Stimulated activated CD4-positive, alpha-beta T cell treated with anti-CD3 and anti-CD28 coated beads, Interleukin-12 subunit alpha, Interleukin-12 subunit beta, amount 100 ng/mL, for 24 hours (primary cell): ENCODE measurements at regions not wholly inside any gene's neighbourhood (a gene's known extent, or its start where the extent isn't known, plus 50 kb on each side); places are given as distances from the start of the nearest gene placed in this dataset.
"Not testable (repeated sequence)": the region's sequence is repeated elsewhere in the genome, so short reads cannot be mapped to it uniquely, and the experiment has no call there.

Experiments
- DNase-seq, 2 experiments: peaks; one replicate each; pipeline ENCODE4 v3.0.0-alpha.2; 2020; ENCODE audit warnings: low read depth in 2 of 2

DNA sequence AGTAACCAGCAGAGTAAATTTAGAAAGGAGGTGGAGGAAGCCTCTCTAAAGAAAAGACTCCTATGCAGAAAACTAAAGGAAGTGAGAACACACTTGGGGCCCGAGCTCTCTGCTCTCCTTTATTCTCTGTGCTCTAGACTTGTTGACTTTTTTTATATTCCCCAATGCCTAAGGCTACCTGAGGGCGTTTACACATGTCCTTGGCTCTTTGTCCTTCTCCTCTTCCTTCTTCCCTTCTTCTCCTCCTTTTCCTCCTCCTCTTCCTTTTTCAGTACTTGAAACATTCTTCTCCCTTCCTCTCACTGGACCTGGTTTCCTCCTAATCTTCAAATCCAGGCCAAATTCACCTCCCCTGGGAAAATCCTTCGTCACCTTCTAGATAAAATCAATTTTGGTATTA is 256.4 kb upstream of the TRPC7 start:
- DNase-seq, result no peak

DNA sequence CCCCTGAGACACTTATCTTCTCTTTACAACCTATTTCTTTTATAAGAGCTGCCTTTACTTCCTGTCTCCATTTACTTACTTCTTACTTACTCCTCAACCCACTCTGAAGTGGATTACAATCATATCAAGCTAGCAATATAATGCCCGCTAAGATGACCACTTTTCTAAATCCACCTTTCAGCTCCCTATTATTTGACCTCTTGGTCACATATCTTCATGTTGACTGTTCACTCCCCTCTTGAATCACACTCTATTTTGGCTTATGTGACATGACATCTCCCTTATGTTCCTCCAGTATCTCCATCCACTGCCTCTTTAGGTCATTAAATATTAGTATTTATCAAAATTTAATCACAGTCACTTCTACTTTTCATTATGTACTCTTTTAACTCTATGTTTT is 255.3 kb upstream of the TRPC7 start:
- no peak for DNase-seq

GRCh38 chr5:136620016-136620419 is 254.7 kb upstream of the TRPC7 start:
- DNase-seq, result no peak

- no peak for DNase-seq
Measured at GRCh38 chr5:136619556-136619955, 254.2 kb upstream of the TRPC7 start.

- DNase-seq, result no peak
Measured at GRCh38 chr5:136615251-136616119, 250.1 kb upstream of the TRPC7 start.

DNA sequence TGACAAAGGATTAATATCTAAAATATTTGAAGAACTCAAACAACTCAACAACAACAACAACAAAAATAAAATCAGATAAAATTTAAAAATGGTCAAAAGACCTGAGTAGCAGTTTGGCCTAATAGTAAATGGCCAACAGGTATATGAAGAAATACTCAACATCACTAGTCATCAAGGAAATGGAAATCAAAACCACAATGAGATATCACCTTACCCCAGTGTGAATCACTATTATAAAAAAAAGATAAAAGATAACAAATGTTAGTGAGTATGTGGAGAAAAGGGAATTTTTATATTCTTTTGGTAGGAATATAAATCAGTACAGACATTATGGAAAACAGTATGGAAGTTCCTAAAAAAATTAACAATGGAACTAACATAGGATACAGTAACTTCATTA is 247.9 kb upstream of the TRPC7 start:
- DNase-seq, result no peak

- no peak for DNase-seq
Measured at GRCh38 chr5:136605638-136606037, 240.3 kb upstream of the TRPC7 start.

DNA sequence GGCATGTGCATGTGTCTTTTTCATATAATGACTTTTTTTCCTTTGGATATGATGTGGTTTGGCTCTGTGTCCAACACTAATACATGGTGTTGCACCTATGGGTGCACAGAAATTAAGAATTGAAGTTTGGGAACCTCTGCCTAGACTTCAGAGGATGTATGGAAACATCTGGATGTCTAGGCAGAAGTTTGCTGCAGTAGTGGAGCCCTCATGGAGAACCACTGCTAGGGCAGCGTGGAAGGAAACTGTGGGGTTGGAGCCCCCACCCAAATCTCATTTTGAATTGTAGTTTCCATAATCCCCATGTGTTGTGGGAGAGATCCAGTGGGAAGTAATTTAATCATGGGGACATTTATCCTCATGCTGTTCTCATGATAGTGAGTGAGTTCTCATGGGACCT is 235.0 kb upstream of the TRPC7 start:
- DNase-seq, result no peak

- DNase-seq, result no peak
Measured at GRCh38 chr5:136598802-136599404, 233.6 kb upstream of the TRPC7 start.

DNA sequence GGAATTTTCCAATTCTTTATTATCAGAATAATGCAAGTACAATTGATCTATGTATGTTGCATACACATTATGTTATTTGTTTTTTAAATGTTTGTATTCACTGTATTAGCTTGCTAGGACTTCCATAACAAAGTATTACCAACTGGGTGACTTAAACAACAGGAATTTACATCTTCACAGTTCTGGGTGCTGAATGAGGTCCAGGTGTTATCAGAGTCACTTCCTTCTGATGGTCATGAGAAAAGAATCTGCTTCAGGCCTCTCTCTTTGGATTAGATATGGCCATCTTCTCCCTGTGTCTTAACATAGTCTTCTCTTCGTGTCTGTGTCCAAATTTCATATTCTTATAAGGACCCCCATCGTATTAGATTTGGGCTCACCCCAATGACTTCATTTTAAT is 229.1 kb upstream of the TRPC7 start:
- no peak for DNase-seq

DNA sequence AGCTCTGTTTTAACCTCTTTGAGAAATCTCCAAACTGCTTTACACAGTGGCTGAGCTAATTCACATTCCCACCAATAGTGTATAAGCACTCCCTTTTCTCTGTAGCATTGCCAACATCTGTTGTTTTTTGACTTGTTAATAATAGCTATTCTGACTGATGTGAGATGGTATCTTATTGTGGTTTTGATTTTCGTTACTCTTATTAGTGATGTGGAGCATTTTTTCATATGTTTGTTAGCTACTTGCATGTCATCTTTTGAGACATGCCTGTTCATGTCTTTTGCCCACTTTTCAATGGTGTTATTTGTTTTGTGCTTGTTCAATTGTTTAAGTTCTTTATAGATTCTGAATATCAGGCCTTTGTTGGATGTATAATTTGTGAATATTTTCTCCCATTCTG is 225.2 kb upstream of the TRPC7 start:
- no peak for DNase-seq

DNA sequence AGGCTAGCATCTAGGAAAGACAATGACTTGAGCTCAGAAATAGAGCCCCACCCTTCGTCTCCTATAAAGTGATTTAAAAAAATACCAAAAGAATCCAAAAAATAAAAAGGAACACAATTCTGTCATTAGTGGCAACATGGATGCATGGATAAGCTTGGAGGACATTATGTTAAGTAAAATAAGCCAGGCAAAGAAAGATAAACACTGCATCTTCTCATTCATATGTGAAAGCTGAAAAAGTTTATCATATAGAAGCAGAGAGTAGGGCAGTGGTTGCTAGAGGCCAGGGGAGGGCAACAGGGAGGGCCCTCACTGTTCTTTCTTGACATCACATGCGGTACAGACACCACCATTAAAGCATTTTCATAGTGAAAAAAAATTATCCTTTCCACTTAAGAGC is 220.9 kb upstream of the TRPC7 start:
- DNase-seq, result no peak

- no peak for DNase-seq
Measured at GRCh38 chr5:136584474-136584873, 219.1 kb upstream of the TRPC7 start.

DNA sequence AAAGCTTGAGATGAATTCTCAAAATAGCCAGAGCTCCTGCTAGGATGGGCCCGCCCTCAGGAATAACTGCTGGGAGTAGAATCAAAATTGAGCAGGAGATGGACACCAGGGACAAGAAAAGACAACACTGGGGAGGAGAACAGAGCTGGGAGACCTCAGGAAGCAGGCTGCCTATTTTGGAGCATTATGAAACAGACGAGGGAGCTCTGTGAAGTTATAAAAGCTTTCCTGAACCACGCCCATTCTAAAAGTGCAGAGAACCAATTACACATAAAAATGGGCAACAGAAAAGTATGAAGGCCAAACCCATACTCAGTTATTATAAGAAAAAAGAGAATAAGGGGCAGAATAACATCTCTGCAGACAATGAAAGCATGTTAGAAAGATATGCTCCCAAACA is 213.9 kb upstream of the TRPC7 start:
- DNase-seq, result no peak

DNA sequence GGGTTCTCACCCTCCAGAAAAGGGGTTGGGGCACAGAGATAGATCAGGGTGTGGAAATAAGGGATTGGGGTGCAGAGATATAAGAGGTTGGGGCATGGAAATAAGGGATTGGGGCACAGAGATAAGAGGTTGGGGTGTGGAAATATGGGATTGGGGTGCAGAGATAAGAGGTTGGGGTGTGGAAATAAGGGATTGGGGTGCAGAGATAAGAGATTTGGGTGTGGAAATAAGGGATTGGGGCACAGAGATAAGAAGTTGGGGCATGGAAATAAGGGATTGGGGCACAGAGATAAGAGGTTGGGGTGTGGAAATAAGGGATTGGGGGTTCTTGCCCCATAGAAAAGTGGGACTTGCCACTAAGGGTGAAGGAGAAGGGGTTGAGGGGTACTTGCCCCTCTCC is 204.5 kb upstream of the TRPC7 start:
- not testable (repeated sequence) for DNase-seq

DNA sequence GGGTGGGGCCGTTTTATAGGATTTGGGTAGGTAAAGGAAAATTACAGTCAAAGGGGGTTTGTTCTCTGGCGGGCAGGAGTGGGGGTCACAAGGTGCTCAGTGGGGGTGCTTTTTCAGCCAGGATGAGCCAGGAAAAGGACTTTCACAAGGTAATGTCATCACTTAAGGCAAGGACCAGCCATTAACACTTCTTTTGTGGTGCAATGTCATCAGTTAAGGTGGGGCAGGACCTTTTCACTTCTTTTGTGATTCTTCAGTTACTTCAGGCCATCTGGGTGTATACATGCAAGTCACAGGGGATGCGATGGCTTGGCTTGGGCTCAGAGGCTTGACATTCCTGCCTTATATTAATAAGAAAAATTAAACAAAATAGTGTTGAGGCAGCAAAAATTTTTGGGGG is 200.1 kb upstream of the TRPC7 start:
- not testable (repeated sequence) for DNase-seq

DNA sequence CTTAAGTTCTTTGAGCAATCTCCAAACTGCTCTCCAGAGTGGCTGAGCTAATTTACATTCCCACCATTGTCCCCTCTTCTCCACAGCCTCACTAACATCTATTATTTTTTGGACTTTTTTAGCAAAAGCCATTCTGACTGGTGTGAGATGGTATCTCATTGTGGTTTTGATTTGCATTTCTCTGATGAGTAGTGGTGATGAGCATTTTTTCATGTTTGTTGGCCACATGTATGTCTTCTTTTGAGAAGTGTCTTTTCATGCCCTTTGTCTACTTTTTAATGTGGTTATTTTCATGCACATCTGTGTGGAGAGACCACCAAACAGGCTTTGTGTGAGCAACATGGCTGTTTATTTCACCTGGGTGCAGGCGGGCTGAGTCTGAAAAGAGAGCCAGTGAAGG is 199.7 kb upstream of the TRPC7 start:
- DNase-seq, result not testable (repeated sequence)

GRCh38 chr5:136564431-136564830 is 199.1 kb upstream of the TRPC7 start:
- not testable (repeated sequence) for DNase-seq

DNA sequence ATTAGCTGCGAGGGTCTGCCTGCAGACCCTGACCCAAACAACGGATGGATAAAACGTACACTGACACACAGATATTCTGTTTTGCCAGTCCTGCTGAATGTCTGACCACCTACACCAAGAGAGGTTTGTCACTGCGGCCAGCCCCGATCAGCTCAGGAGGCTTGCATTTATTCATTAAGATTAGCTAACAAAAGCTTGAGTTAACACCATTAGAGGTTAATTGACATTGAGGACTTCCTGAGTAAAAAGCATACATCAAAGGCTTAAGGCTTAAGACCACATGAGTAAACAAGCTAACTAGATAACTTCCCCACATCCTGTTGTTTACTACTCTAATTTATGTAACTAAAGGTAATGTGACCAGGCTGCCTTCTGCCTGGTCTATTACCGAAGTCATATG is 198.1 kb upstream of the TRPC7 start:
- no peak for DNase-seq

DNA sequence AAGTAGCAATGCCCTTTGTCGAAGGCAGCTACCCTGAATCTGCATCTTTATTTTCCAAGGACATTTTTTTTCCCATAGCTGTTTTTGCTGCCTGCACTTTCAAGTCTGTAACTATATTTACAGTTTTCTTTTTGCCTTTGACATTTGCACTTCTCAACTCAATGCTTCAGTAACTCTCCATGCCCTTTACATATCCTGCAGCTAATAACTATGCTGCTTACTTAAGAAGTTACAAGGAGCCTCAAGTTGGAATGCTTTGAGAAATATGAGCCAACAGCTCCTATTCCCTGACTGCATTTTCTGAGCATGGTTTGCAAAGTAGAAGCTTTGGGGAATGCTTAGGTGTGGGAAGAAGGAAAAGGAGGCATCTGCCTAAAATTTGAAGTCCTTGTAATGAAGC is 194.8 kb upstream of the TRPC7 start:
- no peak for DNase-seq

GRCh38 chr5:136559651-136560050 is 194.3 kb upstream of the TRPC7 start:
- no peak for DNase-seq

GRCh38 chr5:136547096-136547495 is 181.8 kb upstream of the TRPC7 start:
- not testable (repeated sequence) for DNase-seq

- DNase-seq, result not testable (repeated sequence)
Measured at GRCh38 chr5:136546441-136546840, 181.1 kb upstream of the TRPC7 start.
